HEK293T (cell line): ENCODE measurements at regions not wholly inside any gene's neighbourhood (a gene's known extent, or its start where the extent isn't known, plus 50 kb on each side); places are given as distances from the start of the nearest gene placed in this dataset.

ENCODE experiments used
- CTCF ChIA-PET: fragments of 350-600 bp; formaldehyde crosslinking; extraction: SDS; loops from one replicate; lab custom pipeline; 2021; ENCODE audit warnings: antibody characterized with exemption, inconsistent platforms; lab: Yijun Ruan, JAX
- POLR2A ChIA-PET: fragments of 350-600 bp; formaldehyde crosslinking; extraction: SDS; loops from one replicate; lab custom pipeline; 2020; ENCODE audit warnings: antibody characterized with exemption, inconsistent platforms; lab: Yijun Ruan, JAX
- DNase-seq: peaks from one replicate; pipeline ENCODE4 v3.0.0; 2012; ENCODE audit warnings: mixed read lengths; ENCODE audit errors: extremely low spot score
- ARNT ChIP-seq: fragments of 450-650 bp; IDR thresholded peaks from 2 replicates; pipeline ENCODE4 v1.6.1; 2017; ENCODE audit warnings: mild to moderate bottlenecking
- BHLHE40 ChIP-seq: fragments of 450-650 bp; IDR thresholded peaks from 2 replicates; pipeline ENCODE4 v1.6.1; 2016; ENCODE audit warnings: mild to moderate bottlenecking, moderate library complexity, borderline replicate concordance
- CTBP1 ChIP-seq: fragments of 450-650 bp; IDR thresholded peaks from 2 replicates; pipeline ENCODE4 v1.6.1; 2016; ENCODE audit warnings: borderline replicate concordance
- ELF4 ChIP-seq: fragments of 450-650 bp; IDR thresholded peaks from 2 replicates; pipeline ENCODE4 v1.6.1; 2017; ENCODE audit warnings: antibody characterized with exemption
- FOXA1 ChIP-seq: fragments of 450-650 bp; IDR thresholded peaks from 2 replicates; pipeline ENCODE4 v1.6.1; 2016; ENCODE audit warnings: mild to moderate bottlenecking
- FOXK2 ChIP-seq: fragments of 450-650 bp; IDR thresholded peaks from 2 replicates; pipeline ENCODE4 v1.6.1; 2016; ENCODE audit warnings: mild to moderate bottlenecking
- FOXM1 ChIP-seq: fragments of 450-650 bp; IDR thresholded peaks from 2 replicates; pipeline ENCODE4 v1.6.1; 2017; ENCODE audit warnings: mild to moderate bottlenecking, borderline replicate concordance
- HDGF ChIP-seq: fragments of 450-650 bp; IDR thresholded peaks from 2 replicates; pipeline ENCODE4 v1.6.1; 2017; ENCODE audit warnings: antibody characterized with exemption, borderline replicate concordance
- L3MBTL2 ChIP-seq: fragments of 450-650 bp; conservative IDR thresholded peaks from 2 replicates; pipeline ENCODE4 v1.6.1; 2016; ENCODE audit warnings: mild to moderate bottlenecking
- LEF1 ChIP-seq: fragments of 450-650 bp; IDR thresholded peaks from 2 replicates; pipeline ENCODE4 v1.6.1; 2017; ENCODE audit warnings: mild to moderate bottlenecking, borderline replicate concordance
- NFRKB ChIP-seq: fragments of 450-650 bp; IDR thresholded peaks from 2 replicates; pipeline ENCODE4 v1.6.1; 2016; ENCODE audit warnings: mild to moderate bottlenecking, moderate library complexity
- SP1 ChIP-seq: fragments of 450-650 bp; IDR thresholded peaks from 2 replicates; pipeline ENCODE4 v1.6.1; 2017
- SUZ12 ChIP-seq: fragments of 450-650 bp; IDR thresholded peaks from 2 replicates; pipeline ENCODE4 v1.6.1; 2016; ENCODE audit warnings: mild to moderate bottlenecking
- TARDBP ChIP-seq: fragments of 450-650 bp; IDR thresholded peaks from 2 replicates; pipeline ENCODE4 v1.6.1; 2016
- ZNF384 ChIP-seq: fragments of 450-650 bp; IDR thresholded peaks from 2 replicates; pipeline ENCODE4 v1.6.1; 2016
- TF ChIP-seq, protein P1 (sequence below): fragments of 450-650 bp; IDR thresholded peaks from 2 replicates; pipeline ENCODE4 v1.6.1; 2016

DNA sequence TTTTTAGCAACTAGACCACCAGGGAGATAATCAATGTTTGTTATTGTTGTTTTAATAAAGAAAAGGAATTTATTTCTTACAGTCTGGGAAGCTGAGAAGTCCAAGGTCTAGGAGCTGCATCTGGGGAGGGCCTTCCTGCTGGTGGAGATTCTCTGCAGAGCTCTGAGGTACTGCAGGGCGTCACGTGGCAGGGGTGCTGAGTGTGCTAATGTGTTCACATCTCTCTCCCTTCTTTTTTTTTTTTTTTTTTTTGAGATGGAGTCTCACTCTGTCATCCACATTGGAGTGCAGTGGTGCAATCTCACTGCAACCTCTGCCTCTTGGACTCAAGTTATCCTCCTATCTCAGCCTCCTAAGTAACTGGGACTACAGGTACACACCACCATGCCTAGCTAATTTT is 150.9 kb upstream of the TRIM24 start:
- ChIA-PET POLR2A (no interaction called here), CTCF (no interaction called here)
- TF ChIP-seq FOXM1 (no peak), LEF1 (no peak), SP1 (no peak), CTBP1 (no peak), TARDBP (no peak), ELF4 (no peak), FOXA1 (no peak), BHLHE40 (no peak), L3MBTL2 (no peak), ZNF384 (no peak), HDGF (no peak), FOXK2 (no peak), SUZ12 (no peak), ARNT (no peak), NFRKB (no peak)
- TF ChIP-seq, protein P1, sequence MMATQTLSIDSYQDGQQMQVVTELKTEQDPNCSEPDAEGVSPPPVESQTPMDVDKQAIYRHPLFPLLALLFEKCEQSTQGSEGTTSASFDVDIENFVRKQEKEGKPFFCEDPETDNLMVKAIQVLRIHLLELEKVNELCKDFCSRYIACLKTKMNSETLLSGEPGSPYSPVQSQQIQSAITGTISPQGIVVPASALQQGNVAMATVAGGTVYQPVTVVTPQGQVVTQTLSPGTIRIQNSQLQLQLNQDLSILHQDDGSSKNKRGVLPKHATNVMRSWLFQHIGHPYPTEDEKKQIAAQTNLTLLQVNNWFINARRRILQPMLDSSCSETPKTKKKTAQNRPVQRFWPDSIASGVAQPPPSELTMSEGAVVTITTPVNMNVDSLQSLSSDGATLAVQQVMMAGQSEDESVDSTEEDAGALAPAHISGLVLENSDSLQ = no peak
- no peak for DNase-seq

DNA sequence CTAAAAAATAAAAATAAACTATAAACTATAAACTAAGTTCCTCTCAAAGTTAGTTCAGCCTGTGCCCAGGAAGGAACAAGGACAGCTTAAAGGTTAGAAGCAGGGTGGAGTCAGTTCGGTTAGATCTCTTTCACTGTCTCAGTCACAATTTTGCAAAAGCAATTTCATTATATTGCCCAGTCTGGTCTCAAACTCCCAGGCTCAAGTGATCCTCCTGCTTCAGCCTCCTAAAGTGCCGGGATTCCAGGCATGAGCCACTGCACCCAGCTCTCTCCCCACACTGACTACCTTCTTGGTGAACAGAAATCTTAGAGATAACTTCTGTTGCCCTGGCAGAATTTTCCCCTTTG is 146.3 kb upstream of the TRIM24 start:
- ChIA-PET POLR2A (no interaction called here), CTCF (no interaction called here)

DNA sequence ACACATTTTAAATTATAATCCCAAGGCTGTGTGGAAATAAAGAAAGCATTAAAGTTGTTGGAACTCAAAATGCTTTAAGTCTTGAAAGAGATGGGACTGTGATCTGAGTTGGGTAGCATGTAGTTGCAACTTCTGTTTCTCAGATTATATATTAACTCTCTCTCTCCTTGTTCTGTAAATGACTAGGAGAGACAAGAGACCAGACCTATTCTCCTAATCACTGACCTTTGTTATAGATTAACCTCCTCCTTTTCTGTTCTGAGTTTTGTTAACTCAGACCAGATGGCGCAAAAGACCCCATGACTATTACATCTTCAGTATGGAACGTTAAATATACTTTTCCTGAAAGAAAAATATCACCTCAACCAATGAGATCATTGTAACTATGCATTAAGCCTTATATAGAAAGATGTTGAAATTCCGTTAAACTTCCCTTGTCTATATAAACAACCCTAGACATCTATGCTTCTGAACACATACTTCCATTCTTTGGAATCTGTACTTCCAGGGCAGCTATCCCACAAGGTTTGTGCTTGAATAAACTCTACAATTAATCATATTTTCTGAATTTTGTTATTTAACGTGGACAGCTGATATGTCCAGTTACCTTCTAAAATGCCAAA is 143.5 kb upstream of the TRIM24 start:
- TF ChIP-seq SUZ12 (no peak), CTBP1 (no peak), ARNT (no peak), ZNF384 (no peak), FOXK2 (no peak), SP1 (no peak), BHLHE40 (no peak), FOXM1 (no peak)
- TF ChIP-seq, protein P1 = no peak
- no peak for DNase-seq
- POLR2A ChIA-PET = no interaction called here
- CTCF ChIA-PET = no interaction called here

More for the DNA sequence above, 146.3 kb upstream of the TRIM24 start:
- no peak for DNase-seq
- TF ChIP-seq HDGF = no peak
- no peak for TF ChIP-seq FOXK2
- TF ChIP-seq NFRKB = no peak
- no peak for TF ChIP-seq ZNF384
- TF ChIP-seq CTBP1 = no peak
- TF ChIP-seq, protein P1 = no peak
- no peak for TF ChIP-seq TARDBP
- TF ChIP-seq FOXA1 = no peak
- TF ChIP-seq SP1 = no peak
- TF ChIP-seq ARNT = no peak
- no peak for TF ChIP-seq BHLHE40
- TF ChIP-seq LEF1 = no peak
- no peak for TF ChIP-seq ELF4
- no peak for TF ChIP-seq SUZ12
- TF ChIP-seq L3MBTL2 = no peak
- no peak for TF ChIP-seq FOXM1

DNA sequence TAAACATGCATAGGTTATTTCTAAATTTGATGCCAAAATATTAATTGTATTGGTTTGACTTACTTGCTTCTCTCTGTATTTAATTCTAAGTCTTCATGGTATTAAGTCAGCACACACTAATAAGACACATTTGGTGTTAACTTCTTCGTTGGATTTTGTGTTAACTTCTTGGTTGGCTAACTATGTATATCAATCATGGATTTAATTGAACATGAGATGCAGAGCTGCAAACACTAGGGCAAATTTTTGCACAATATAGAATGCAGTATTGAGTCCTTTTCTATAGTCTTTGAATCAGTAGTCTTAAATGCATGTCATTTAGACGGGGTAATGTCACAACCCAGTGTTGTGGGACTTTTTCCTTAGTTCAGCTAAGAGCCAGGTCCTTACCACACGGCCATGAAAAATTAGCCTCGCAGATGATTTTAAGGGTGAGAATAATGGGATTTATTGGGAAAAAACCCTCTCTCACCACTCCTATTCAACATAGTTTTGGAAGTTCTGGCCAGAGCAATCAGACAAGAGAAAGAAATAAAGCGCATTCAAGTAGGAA is 142.9 kb upstream of the TRIM24 start:
- TF ChIP-seq HDGF (no peak), FOXA1 (no peak), ZNF384 (no peak), FOXK2 (no peak), CTBP1 (no peak), ELF4 (no peak), SP1 (no peak), NFRKB (no peak), BHLHE40 (no peak), ARNT (no peak), L3MBTL2 (no peak), FOXM1 (no peak), TARDBP (no peak), SUZ12 (no peak), LEF1 (no peak)
- TF ChIP-seq, protein P1 = no peak
- CTCF ChIA-PET = no interaction called here
- no peak for DNase-seq
- POLR2A ChIA-PET = no interaction called here

DNA sequence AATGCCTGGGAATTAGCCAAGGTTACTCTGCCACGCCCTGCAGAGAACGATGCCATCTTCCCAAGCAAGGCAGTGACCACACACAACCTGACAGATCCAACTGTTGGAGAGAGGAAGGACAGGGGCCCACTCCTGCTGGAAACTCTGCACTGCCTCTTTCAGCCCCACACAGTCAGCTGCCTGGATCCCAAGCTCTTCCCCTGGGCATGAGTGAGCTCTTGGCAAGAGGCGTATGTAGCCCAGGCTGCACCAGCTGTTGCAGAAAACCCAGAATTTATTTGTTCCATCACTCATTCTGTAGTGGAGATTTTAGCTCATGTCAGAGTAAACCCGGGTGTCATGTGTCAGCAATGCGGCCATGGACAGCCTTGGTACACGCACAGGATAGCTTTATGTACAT is 135.1 kb upstream of the TRIM24 start:
- DNase-seq = no peak
- POLR2A ChIA-PET = no interaction called here
- CTCF ChIA-PET = no interaction called here
- no peak for TF ChIP-seq ARNT
- no peak for TF ChIP-seq L3MBTL2
- no peak for TF ChIP-seq SP1
- no peak for TF ChIP-seq HDGF
- TF ChIP-seq NFRKB = no peak
- no peak for TF ChIP-seq FOXM1
- no peak for TF ChIP-seq FOXK2
- TF ChIP-seq, protein P1 = no peak
- no peak for TF ChIP-seq CTBP1
- TF ChIP-seq SUZ12 = no peak
- TF ChIP-seq TARDBP = no peak
- no peak for TF ChIP-seq ZNF384
- TF ChIP-seq BHLHE40 = no peak
- no peak for TF ChIP-seq FOXA1
- TF ChIP-seq ELF4 = no peak
- TF ChIP-seq LEF1 = no peak
